ENCODE measurements at regions not wholly inside any gene's neighbourhood (a gene's known extent, or its start where the extent isn't known, plus 50 kb on each side); places are given as distances from the start of the nearest gene placed in this dataset.

DNA sequence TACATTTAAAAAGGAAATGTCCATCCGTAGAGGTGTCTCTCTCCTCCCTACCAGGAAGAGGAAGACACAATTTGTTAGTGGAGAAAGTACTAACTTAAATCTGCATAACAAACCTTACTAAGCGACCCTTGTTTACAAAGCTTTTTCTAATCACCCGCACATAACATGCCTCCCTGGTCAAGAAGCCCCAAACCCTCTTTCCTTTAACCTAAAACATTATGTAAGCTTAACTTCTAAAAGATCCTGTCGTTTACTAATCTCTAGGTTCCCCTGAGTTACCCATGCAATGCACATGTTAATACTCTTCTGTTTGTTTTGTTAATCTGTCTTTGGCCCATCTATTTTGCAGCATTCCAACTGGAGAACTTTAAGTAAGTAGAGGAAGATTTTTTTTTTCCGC lies 630.3 kb upstream of the NRXN1 start:
- TF ChIP-seq, protein P1, sequence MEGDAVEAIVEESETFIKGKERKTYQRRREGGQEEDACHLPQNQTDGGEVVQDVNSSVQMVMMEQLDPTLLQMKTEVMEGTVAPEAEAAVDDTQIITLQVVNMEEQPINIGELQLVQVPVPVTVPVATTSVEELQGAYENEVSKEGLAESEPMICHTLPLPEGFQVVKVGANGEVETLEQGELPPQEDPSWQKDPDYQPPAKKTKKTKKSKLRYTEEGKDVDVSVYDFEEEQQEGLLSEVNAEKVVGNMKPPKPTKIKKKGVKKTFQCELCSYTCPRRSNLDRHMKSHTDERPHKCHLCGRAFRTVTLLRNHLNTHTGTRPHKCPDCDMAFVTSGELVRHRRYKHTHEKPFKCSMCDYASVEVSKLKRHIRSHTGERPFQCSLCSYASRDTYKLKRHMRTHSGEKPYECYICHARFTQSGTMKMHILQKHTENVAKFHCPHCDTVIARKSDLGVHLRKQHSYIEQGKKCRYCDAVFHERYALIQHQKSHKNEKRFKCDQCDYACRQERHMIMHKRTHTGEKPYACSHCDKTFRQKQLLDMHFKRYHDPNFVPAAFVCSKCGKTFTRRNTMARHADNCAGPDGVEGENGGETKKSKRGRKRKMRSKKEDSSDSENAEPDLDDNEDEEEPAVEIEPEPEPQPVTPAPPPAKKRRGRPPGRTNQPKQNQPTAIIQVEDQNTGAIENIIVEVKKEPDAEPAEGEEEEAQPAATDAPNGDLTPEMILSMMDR (IDR thresholded peaks at IDR 0.05): no peak
- no peak for TF ChIP-seq POLR2A (IDR thresholded peaks at IDR 0.05)

Measured in right lobe of liver (tissue), 4 donors.